Testis (tissue), 2 donors: ENCODE measurements at regions not wholly inside any gene's neighbourhood (a gene's known extent, or its start where the extent isn't known, plus 50 kb on each side); places are given as distances from the start of the nearest gene placed in this dataset.

ENCODE experiments used
- DNase-seq: peaks from one replicate; pipeline ENCODE4 v3.0.0-alpha.2; 2019
- H3K27ac ChIP-seq, 2 donors: fragments of 200-600 bp; sonication (generic); one replicate each; pipeline ENCODE4 v1.5.1; 2019
- H3K27me3 ChIP-seq: fragments of 200-600 bp; sonication (generic); one replicate; pipeline ENCODE4 v1.5.1; 2019
- H3K36me3 ChIP-seq: fragments of 200-600 bp; sonication (generic); one replicate; pipeline ENCODE4 v1.5.1; 2017; ENCODE audit warnings: low read depth; ENCODE audit errors: missing control alignments
- H3K4me1 ChIP-seq: fragments of 200-600 bp; sonication (generic); one replicate; pipeline ENCODE4 v1.5.1; 2019
- H3K4me3 ChIP-seq, 2 donors: fragments of 200-600 bp; sonication (generic); one replicate each; pipeline ENCODE4 v1.5.1; 2017 to 2019
- H3K9me3 ChIP-seq: fragments of 200-600 bp; sonication (generic); one replicate; pipeline ENCODE4 v1.5.1; 2017
- CTCF ChIP-seq, 3 experiments: fragments of 450-650 bp in 2 of 3; fragments of 200-600 bp in 1 of 3; sonication (generic) in 1 of 3; IDR thresholded peaks; one replicate each; pipeline ENCODE4 v1.5.1; 2016 to 2019; ENCODE audit warnings: antibody characterized with exemption in 3 of 3, mild to moderate bottlenecking in 2 of 3, moderate library complexity in 1 of 3
- POLR2A ChIP-seq: fragments of 450-650 bp; IDR thresholded peaks from one replicate; pipeline ENCODE4 v1.6.1; 2017; ENCODE audit warnings: antibody characterized with exemption, mild to moderate bottlenecking, moderate library complexity
- WGBS, 2 donors: methylation state at CpG; one replicate each; pipeline ENCODE4 v1.1.5; 2018; 5-methylcytosine and 5-hydroxymethylcytosine counted together
- intact Hi-C: fragments of 100-400 bp; cut with DNase I; formaldehyde crosslinking; loops from one replicate; pipeline ENCODE4 v1.15.1; 2023; ENCODE audit warnings: low total_unique reads

- no peak for DNase-seq
- no peak for TF ChIP-seq CTCF (IDR thresholded peaks at IDR 0.05)
- no peak for TF ChIP-seq POLR2A
- 94 to 95% methylated on average over 2 of the region's 2 CpGs for WGBS, 2 donors
Measured at GRCh38 chr2:186947516-186947915, 98.5 kb upstream of the ZSWIM2 start.

DNA sequence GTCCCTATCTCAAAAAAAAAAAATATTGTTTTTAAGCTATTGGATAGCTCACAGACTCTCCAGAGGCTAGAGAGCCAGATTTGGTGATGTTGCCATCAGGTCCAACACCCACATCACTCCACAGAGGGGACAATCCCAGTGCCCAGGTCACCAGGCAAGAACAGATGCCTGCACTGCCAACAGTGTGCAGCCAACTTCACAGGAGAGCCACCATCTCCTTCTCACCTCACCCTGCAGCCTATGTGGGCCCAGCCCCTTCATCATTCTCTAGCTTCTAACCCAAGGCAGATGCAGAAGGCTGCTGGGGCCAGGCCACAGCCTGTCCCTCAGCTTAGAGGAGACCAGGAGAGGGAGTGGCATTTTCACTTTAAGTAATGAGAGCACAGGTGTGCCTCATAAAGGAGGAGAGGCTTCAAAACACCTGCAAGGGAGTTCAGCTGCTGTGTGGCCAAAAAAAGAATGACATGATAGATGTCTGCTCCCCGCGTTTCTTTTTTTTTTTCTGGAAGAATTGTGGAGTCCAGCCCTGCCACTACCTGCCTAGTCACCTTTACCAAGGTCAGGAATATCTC is 98.0 kb upstream of the ZSWIM2 start:
- DNase-seq: no peak
- Histone ChIP-seq H3K27ac (no peak overlapping the region), H3K27me3 (no peaks in the 10 kb centered on the region), H3K4me3 (no peak overlapping the region), H3K4me1 (no peaks in the 10 kb centered on the region), H3K9me3 (no peaks in the 10 kb centered on the region), H3K36me3 (no peaks in the 10 kb centered on the region)
- WGBS, 2 donors: 74 to 84% methylated on average over 2 of the region's 2 CpGs
- intact Hi-C loops: no loop called here
- no peak for TF ChIP-seq CTCF (IDR thresholded peaks at IDR 0.05)
- TF ChIP-seq POLR2A: no peak

More at GRCh38 chr2:186947516-186947915, 98.5 kb upstream of the ZSWIM2 start:
- no peaks in the 10 kb centered on the region for H3K9me3 ChIP-seq
- no peak overlapping the region for H3K27ac ChIP-seq
- no peaks in the 10 kb centered on the region for H3K36me3 ChIP-seq
- intact Hi-C loops: no loop called here
- H3K4me1 ChIP-seq: no peaks in the 10 kb centered on the region
- H3K27me3 ChIP-seq: no peaks in the 10 kb centered on the region
- no peak overlapping the region for H3K4me3 ChIP-seq

- no peak for DNase-seq
- H3K27ac ChIP-seq: no peak overlapping the region
- no peak overlapping the region for H3K4me3 ChIP-seq
- WGBS, 2 donors: 78 to 93% methylated on average over 1 of the region's 1 CpG
- no peak for TF ChIP-seq CTCF (IDR thresholded peaks at IDR 0.05)
- no peak for TF ChIP-seq POLR2A
- intact Hi-C loops: no loop called here
- no peaks in the 10 kb centered on the region for H3K4me1 ChIP-seq
- no peaks in the 10 kb centered on the region for H3K36me3 ChIP-seq
- no peaks in the 10 kb centered on the region for H3K27me3 ChIP-seq
- H3K9me3 ChIP-seq: no peaks in the 10 kb centered on the region
Measured at GRCh38 chr2:186941853-186942252, 92.9 kb upstream of the ZSWIM2 start.

DNA sequence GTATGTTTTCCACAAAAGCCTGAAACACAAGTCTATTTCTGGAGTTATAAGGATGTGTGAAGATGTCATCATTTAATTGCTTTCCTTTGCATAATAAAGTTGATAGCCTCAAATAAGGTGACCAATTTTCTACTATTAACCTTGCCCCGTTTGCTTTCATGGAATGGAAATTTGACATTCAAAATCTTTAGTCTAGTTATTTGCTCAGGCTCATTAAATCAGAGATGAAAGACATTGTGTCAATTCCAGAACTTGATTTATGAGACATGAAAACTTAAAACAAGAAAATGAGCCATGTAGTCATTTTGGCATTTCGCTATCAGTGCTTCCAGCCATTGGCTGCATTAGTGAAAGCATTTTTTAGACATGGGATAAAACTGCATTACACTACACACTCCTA is 91.5 kb upstream of the ZSWIM2 start:
- H3K4me1 ChIP-seq: no peaks in the 10 kb centered on the region
- no peak overlapping the region for H3K27ac ChIP-seq
- TF ChIP-seq POLR2A (no peak), CTCF (IDR thresholded peaks at IDR 0.05) (no peak)
- no peak for DNase-seq
- H3K9me3 ChIP-seq: no peaks in the 10 kb centered on the region
- WGBS, 2 donors: 79 to 84% methylated on average over 2 of the region's 2 CpGs
- H3K36me3 ChIP-seq: no peaks in the 10 kb centered on the region
- intact Hi-C loops: no loop called here
- H3K27me3 ChIP-seq: no peaks in the 10 kb centered on the region
- H3K4me3 ChIP-seq: no peak overlapping the region

- Histone ChIP-seq H3K27ac (no peak overlapping the region), H3K4me1 (no peaks in the 10 kb centered on the region), H3K27me3 (no peaks in the 10 kb centered on the region), H3K36me3 (no peaks in the 10 kb centered on the region), H3K9me3 (no peaks in the 10 kb centered on the region), H3K4me3 (no peak overlapping the region)
- TF ChIP-seq CTCF (IDR thresholded peaks at IDR 0.05) (no peak), POLR2A (no peak)
- no peak for DNase-seq
- WGBS, 2 donors: 75 to 89% methylated on average over 4 of the region's 4 CpGs
- intact Hi-C loops: no loop called here
Measured at GRCh38 chr2:186934420-186934819, 85.5 kb upstream of the ZSWIM2 start.
